Dedifferentiated amniotic fluid mesenchymal stem cell (primary cell): ENCODE measurements at regions not wholly inside any gene's neighbourhood (a gene's known extent, or its start where the extent isn't known, plus 50 kb on each side); places are given as distances from the start of the nearest gene placed in this dataset.

Experiments
- DNase-seq: peaks from one replicate; pipeline ENCODE4 v3.0.0-alpha.2; 2016; ENCODE audit errors: extremely low spot score

DNA sequence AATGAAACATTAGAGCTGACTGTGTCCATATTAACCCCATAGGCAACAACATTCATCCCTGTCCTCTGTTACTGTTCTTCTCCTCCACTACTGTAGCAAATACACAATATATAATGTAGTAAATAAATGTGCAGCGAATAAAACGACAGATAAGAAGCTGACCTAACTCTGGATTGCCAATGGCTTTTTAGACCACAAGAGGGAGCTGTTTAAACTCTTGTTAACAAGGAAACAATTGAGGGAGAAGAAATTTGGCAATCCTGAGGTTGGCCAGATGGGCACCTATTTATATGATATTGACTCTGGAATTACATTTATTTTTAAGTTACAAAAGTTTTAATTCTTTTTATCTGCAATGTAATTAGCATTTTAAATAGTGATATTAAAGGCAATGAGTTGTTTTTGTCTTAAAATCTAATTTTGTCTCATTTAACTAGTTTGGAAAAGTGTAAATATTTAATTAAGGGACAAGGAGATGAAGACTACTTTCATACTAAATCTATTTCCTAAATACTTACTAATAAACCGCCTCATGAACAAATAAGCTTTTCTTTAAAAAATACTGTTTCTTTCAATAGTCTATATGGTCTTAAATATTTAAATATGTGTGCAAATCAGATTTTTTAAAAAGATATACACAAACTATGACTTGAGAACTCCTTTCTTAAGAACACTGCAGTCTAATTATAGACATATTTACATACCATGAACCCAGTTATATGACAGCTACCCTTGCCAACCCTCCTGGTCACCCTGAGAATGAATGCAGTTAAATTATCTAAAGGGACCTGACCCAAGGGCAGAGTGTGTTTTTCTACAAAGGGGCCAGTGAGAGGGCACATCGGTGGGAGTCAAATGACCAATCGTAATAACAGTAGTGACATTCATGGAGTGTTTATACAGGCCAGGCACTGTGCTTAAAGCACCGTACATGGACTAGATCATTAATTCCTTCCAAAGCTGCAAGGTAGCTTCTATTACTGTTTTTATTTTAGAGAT is 52.9 kb upstream of the HPF1 start:
- DNase-seq, result peak; percentile 95

DNA sequence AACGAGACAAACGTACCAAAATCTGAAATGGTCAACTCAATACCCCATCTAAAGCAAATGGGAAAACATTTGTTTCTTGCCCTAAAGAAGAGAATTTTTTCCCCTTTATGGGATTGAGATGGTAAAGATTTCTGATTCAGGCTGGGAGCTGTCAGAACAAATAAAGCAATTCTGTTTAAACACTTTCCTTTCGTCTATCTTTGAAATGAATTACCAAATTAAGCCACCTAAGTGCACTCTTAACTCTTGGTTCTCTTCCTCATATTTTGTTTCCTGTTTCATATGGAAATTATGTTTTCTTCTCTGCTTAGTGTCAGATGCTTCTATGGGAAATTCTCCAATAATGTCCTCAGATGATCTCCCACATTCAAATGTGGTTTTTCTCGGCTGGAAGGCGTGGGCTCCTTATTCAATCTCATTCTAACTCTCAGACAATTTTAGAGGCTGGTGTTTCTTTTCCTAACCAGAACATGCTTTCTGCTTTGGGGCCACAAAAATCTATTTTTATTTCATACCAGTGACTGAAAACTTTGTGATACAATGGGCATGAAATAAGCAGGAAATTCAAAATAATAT is 50.3 kb upstream of the HPF1 start:
- DNase-seq, result no peak
